Testis (tissue), 2 donors: ENCODE measurements at regions not wholly inside any gene's neighbourhood (a gene's known extent, or its start where the extent isn't known, plus 50 kb on each side); places are given as distances from the start of the nearest gene placed in this dataset.
"Not testable (repeated sequence)": the region's sequence is repeated elsewhere in the genome, so short reads cannot be mapped to it uniquely, and the experiment has no call there.

ENCODE experiments used
- CTCF ChIP-seq, 3 experiments: fragments of 450-650 bp in 2 of 3; fragments of 200-600 bp in 1 of 3; sonication (generic) in 1 of 3; IDR thresholded peaks; one replicate each; pipeline ENCODE4 v1.5.1; 2016 to 2019; ENCODE audit warnings: antibody characterized with exemption in 3 of 3, mild to moderate bottlenecking in 2 of 3, moderate library complexity in 1 of 3
- POLR2A ChIP-seq: fragments of 450-650 bp; IDR thresholded peaks from one replicate; pipeline ENCODE4 v1.6.1; 2017; ENCODE audit warnings: antibody characterized with exemption, mild to moderate bottlenecking, moderate library complexity

- TF ChIP-seq POLR2A; CTCF (IDR thresholded peaks at IDR 0.05): not testable (repeated sequence)
These were observed 69.2 kb downstream of the TRIM43 start for GRCh38 chr2:95660766-95661562.
